Lung (tissue), 11 donors: ENCODE measurements at regions not wholly inside any gene's neighbourhood (a gene's known extent, or its start where the extent isn't known, plus 50 kb on each side); places are given as distances from the start of the nearest gene placed in this dataset.

Experiments
- ATAC-seq: fragments of 200-7000 bp; cut with Tn5 transposase; one replicate; pipeline ENCODE4 v1.9.1; 2020; ENCODE audit warnings: moderate number of reproducible peaks; ENCODE audit not compliant: insufficient read depth, low FRiP score
- DNase-seq, 3 donors: peaks; one replicate each; pipeline ENCODE4 v3.0.0-alpha.2; 2013 to 2017
- H3K27ac ChIP-seq, 2 donors: one replicate each; pipeline ENCODE4 v1.5.1; 2013; ENCODE audit warnings: mild to moderate bottlenecking in 2 of 2, moderate library complexity in 2 of 2, control low read depth in 1 of 2, inconsistent platforms in 1 of 2, low read depth in 1 of 2, low read length in 1 of 2
- H3K27me3 ChIP-seq, 3 donors: one replicate each; pipeline ENCODE4 v1.5.1; 2013; ENCODE audit warnings: low read length in 2 of 3; ENCODE audit not compliant: control insufficient read depth in 3 of 3, insufficient read depth in 3 of 3
- H3K36me3 ChIP-seq, 4 donors: one replicate each; pipeline ENCODE4 v1.5.1; 2013; ENCODE audit warnings: low read length in 4 of 4, mild to moderate bottlenecking in 1 of 4, moderate library complexity in 1 of 4; ENCODE audit not compliant: control insufficient read depth in 4 of 4, insufficient read depth in 4 of 4
- H3K4me1 ChIP-seq, 5 donors: one replicate each; pipeline ENCODE4 v1.5.1; 2013; ENCODE audit warnings: low read length in 5 of 5, mild to moderate bottlenecking in 2 of 5, moderate library complexity in 1 of 5; ENCODE audit not compliant: control insufficient read depth in 5 of 5, insufficient read depth in 5 of 5
- H3K4me3 ChIP-seq: one replicate; pipeline ENCODE4 v1.5.1; 2013; ENCODE audit warnings: mild to moderate bottlenecking, control low read depth, moderate library complexity
- H3K9ac ChIP-seq, 2 donors: one replicate each; pipeline ENCODE4 v1.5.1; 2013; ENCODE audit warnings: low read length in 2 of 2, control low read depth in 1 of 2; ENCODE audit not compliant: insufficient read depth in 1 of 2
- H3K9me3 ChIP-seq, 4 donors: one replicate each; pipeline ENCODE4 v1.5.1; 2013; ENCODE audit warnings: low read length in 3 of 4, mild to moderate bottlenecking in 1 of 4, moderate library complexity in 1 of 4; ENCODE audit not compliant: control insufficient read depth in 4 of 4, insufficient read depth in 3 of 4
- CTCF ChIP-seq: IDR thresholded peaks from 2 replicates; pipeline ENCODE4 v1.5.1; 2012; ENCODE audit warnings: mild to moderate bottlenecking; ENCODE audit errors: control extremely low read depth, extremely low read depth
- WGBS, 2 donors: extraction: QIAGEN DNeasy Blood & Tissue Kit; methylation state at CpG; one replicate each; pipeline ENCODE4 v1.1.7; 2013; 5-methylcytosine and 5-hydroxymethylcytosine counted together
- donor health status: control.
- donor health status: control.
- donor health status: Bipolar disorder and iron deficiency.
- donor health status: healthy.
- donor health status: DM: yes; HTN: yes; CAD: no.

DNA sequence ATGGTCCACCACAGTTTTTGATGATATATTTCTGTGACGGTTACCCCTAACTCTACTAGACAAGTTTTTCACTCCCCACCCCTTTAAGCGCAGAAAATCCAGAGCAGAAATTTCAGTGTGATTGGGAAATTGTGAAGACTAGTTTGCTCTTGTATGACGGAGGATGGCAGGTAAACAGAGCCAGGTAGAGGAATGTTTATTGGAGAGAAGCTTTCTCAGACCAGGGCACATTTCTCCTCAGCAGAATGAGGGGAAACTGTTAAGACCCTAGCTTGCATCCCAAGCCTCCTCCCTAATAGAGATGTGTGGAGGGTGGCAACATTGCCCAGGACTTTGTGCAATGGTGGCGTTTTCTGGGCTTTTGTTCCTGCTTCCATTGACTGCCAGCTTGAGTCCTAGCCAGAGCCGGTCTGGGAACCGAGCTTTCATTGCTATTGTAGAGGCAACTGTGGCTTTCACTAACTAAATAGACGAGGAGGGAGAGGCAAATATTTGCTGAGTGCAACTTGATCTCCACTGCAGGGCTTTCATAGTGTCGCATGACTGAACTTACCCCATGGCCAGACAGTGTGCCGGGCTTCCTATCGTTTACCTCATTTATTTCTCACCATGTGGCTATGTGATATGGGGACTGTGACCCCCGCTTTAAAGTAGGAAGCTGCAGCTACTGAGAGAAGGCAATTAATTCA is 159.6 kb upstream of the MPHOSPH6 start:
- Histone ChIP-seq H3K9me3 (no peaks in the 10 kb centered on the region), H3K36me3 (no peaks in the 10 kb centered on the region), H3K27ac (no peak overlapping the region), H3K4me1 (peaks cover 0 to 7% (median 0%) of the 10 kb centered on the region in 5 donors), H3K9ac (no peak overlapping the region), H3K4me3 (no peak overlapping the region), H3K27me3 (no peaks in the 10 kb centered on the region)
- 64 to 76% methylated on average over 11 of the region's 11 CpGs for WGBS, 2 donors
- peak; percentile 35 to 77 (median 63) for DNase-seq
- ATAC-seq = no peak
- no peak for TF ChIP-seq CTCF

DNA sequence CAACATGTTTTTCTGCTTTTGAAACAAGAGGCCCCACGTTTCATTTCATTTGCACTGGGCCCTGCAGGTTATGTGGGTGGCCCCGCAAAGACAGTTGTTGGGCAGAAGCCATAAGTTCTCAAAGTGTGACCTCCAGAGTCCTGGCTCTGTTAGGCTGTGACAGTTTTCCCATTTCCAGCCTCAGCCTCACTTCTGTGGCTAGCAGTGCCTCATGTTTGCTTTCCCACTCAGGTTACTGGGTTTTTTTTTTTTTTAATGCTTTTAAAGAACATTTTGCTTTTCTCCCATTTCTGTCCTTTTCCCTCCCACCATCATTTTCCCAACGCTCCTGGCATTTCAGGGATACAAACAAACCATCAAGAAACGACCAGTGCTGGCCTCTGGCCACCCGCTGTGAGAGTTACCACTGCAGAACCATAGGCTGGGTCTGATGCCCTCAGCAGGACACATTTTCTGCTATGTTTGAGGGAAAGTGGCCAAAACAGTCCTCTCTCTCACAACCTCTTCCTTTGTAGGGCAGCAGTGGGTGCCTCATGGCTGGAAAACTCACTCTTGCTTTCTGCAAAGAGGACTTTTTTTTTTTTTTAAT is 159.0 kb upstream of the MPHOSPH6 start:
- Histone ChIP-seq H3K4me1 (peaks cover 0 to 7% (median 0%) of the 10 kb centered on the region in 5 donors), H3K27me3 (no peaks in the 10 kb centered on the region), H3K4me3 (no peak overlapping the region), H3K36me3 (no peaks in the 10 kb centered on the region), H3K9ac (no peak overlapping the region), H3K27ac (no peak overlapping the region), H3K9me3 (no peaks in the 10 kb centered on the region)
- 66 to 68% methylated on average over 5 of the region's 5 CpGs for WGBS, 2 donors
- no peak for ATAC-seq
- DNase-seq = peak in 2 of 3 donors; percentile 12 to 32
- TF ChIP-seq CTCF = no peak

DNA sequence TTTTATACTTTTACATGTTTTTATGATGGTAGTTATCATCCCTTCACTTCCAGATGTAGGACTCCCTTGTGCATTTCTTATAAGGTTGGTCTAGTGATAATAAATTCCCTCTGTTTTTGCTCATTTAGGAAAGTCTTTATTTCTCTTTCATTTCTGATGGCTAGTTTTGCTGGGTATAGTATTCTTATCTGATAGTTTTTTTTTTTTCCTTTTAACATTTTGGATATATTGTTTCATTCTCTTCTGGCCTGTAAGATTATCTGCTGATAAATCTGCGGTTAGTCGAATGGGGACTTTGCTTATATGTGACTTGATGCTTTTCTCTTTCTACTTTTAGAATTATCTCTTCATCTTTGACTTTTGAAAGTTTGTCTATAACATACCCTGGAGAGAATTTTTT is 153.1 kb upstream of the MPHOSPH6 start:
- ATAC-seq (no peak), DNase-seq (no peak)
- Histone ChIP-seq H3K4me1 (no peaks in the 10 kb centered on the region), H3K9ac (no peak overlapping the region), H3K9me3 (peaks cover 0 to 6% (median 1%) of the 10 kb centered on the region in 4 donors), H3K27me3 (no peaks in the 10 kb centered on the region), H3K36me3 (no peaks in the 10 kb centered on the region), H3K4me3 (no peak overlapping the region), H3K27ac (no peak overlapping the region)
- 95 to 100% methylated on average over 2 of the region's 2 CpGs for whole genome bisulfite sequencing, 2 donors
- TF ChIP-seq CTCF = no peak
